Fibroblast of the conjunctiva (primary cell): ENCODE measurements at regions not wholly inside any gene's neighbourhood (a gene's known extent, or its start where the extent isn't known, plus 50 kb on each side); places are given as distances from the start of the nearest gene placed in this dataset.

ENCODE experiments used
- DNase-seq: peaks from one replicate; pipeline ENCODE4 v3.0.0-alpha.2; 2010; ENCODE audit warnings: low read depth

DNA sequence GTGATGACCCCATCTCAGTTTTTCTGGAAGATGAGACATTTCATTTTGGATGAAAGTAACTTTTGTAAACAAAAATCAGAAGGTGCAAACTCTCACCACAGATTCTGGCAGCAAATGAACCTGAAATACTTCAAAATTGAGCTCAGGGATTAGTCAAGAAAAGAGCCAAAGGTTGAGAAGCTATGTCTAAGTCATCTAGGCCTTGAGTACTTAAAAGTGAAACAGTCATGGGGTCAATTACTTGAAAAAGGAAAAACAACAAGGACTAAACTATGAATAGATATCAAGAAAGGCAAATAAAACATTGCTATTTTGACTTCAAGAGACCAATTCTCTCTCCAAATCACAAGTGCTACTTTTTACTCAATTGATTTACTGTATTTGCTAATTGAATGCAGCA is 285.1 kb downstream of the RBM43 start:
- DNase-seq, result no peak

DNA sequence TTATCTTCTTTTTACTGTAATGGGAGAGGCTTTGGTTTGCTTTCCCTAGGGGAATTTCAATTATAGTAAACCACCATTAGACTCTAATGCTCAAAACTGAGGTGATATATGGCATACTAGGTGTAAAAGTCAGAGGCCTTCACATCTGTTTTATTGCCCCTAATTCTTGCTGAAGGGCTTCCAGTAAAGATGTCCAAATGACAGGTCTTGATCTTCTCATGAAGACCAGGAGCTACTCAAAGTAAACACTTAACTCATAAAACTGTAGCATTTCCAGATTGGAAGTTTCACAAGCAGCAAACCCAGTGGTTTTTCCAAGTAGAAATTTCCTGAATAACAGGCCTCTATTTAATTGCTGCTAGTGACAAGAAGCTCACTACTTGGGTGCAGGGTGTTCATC is 286.8 kb downstream of the RBM43 start:
- DNase-seq, result no peak

DNA sequence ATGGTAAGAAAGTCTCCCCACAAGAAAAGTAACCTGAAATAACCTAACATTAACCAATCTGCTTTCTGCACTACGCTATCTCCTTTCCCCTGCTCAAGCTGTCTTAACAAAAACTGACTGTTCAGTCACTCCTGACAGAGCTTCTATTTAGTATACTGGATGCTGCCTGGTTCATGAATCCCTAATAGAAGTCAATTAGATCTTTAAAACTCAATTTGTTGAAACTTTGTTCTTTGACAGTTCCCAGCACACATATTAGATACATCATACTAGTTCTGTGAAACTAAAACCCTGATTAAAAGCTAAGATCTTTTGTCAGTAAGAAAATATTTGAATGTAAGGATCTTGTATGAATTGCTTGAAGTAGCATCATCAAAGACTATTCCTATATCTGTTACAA is 287.4 kb downstream of the RBM43 start:
- no peak for DNase-seq

DNA sequence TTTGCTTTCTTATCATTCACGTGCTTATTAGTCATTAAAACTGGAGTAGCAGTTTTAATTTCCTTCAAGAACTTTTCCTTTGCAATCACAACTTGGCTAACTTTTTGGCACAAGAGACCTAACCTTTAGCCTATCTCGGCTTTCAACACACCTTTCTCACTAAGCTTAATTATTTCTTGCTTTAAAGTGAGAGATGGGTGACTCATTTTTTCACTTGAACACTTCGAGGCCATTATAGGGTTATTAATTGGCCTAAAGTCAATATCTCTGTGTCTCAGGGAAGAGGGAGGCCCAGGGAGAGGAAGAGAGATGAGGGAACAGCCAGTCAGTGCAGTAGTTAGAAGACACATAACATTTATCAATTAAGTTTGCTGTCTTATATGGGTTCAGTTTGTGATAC is 289.8 kb downstream of the RBM43 start:
- no peak for DNase-seq

DNA sequence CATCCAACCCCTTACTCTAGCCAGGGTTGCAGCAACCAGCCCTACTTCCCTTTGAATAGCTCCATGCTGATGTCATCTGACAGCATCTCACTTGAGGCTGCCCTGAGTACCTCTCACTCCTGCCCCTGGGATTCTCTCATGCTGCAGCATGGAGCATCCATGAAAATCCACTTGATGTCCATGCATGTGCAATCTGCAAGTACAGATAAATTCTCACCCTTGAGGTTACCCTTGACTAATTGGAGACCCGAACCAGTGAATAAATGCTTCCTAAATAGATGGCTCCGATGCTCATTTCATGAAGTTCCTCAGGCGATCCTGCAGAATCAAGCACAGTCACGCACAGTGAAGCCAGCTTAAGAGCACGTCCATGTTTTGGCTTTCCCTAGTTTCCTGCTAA is 298.3 kb downstream of the RBM43 start:
- no peak for DNase-seq

DNA sequence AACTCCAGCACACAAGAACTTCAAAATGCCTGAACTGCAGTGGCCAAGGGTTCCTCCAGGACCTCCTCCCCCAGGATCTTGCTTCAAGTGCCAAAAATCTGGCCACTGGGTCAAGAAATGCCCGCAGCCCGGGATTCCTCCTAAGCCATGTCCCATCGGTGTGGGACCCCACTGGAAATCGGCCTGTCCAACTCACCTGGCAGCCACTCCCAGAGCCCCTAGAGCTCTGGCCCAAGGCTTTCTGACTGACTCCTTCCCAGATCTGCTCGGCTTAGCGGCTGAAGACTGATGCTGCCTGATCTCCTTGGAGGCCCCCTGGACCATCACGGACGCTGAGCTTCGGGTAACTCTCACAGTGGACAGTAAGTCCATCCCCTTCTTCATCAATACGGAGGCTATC is 306.4 kb downstream of the RBM43 start:
- DNase-seq, result no peak

DNA sequence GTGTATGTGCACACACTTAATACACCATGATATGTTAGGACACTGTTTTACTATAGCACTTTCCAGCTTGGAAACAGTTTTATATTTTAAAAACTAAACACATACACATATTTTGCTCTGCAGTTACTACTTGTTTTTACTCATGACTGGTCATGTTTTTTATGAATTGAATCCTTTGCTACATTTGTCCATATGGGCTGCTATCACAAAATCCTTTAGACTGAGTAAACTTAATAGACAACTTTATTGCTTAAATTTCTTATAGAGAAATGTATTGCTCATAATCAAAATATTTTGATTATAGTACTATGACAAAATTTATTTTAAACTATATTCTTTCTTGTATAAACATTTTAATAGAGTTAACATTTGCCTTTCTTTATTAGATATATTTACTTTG is 314.8 kb downstream of the RBM43 start:
- no peak for DNase-seq

DNA sequence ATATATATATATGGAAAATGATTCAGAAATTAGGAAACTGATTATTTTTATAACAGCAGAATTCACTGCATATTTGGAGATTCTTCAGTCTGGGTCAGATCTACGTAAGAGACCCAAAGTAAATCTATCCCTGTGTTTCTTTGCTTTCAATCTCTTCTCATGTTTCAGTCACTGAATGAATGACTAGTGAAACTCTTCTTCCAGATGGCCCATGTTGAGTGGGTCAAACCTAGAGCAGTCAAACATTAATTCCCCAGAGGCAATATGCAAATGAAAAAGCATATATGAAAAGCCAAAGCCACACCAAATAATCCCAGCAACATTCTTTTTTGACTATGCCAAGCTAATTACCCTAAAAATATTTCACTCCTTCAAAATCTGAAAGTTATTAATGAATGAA is 317.3 kb downstream of the RBM43 start:
- DNase-seq, result no peak

DNA sequence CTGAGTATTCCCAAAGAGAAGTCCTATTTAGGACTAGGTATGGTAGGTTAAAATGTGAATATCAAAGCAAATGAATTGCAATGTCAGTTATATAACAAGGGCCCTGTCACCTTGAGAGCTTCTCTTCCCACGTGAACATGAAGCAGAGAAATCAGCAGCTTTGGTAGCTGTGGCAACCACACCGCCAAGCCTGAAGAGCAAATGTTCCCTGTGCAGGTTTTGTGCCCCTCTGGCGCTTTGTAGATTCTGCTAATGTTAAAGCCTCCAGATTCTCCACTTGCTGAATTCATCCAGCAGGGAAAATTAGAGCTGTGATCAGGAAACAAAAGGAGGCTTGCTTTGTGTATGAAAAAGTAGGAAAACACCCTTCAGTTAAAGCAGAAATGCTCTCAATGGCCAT is 322.6 kb downstream of the RBM43 start:
- no peak for DNase-seq

DNA sequence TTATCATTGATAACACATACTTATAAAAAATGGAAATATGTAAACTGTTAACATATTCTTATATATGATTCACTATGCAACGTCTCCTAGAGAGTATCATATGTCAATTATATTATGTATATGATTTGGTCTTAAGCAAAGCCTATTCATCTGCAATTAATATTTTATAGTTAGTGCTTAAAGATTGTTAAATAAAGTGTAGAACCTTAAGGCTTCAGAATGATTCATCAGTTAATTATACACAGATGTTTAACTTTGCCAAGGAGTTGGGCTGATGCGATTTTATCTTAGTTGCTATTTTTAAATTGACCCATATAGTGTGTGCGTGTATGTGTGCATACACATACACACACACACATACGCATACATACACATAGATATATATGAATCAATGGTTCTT is 323.1 kb downstream of the RBM43 start:
- no peak for DNase-seq

DNA sequence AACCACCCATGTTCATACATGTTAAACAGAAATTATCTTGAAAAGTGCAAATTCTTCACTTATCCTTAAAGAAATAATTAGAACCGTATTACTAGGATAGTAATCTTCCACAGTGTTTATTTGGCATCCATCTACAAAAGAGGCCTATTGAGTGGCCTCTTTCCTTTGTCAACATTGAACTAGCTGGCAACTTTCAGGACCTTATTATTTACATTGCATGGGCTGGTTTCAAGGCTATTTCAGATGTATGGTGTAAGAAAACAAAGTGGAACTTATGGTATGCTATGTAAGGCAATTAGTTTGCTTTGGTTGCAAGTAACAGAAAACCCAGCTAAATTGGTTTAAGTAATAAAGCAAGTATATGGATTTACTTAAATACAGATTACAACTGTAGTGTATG is 324.6 kb downstream of the RBM43 start:
- DNase-seq, result no peak

DNA sequence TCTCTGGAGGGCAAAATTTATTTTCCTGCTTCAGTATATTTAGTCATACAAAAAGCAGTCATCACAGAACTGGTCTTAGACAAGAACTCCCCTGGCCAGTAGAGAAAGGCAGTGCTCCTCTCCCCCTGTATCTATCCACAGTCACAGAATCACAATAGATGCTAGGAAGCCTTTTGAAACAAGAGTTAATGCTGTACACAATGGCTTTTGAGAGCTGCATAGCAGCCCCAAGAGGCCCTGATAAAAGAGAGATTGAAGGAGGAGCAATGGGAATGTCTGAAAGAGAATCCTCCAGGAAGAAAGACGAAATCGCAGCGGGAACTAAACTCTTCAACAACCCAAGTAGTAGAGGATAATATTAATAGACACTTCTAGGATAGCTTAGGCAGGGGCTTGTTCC is 330.2 kb downstream of the RBM43 start:
- DNase-seq, result no peak

DNA sequence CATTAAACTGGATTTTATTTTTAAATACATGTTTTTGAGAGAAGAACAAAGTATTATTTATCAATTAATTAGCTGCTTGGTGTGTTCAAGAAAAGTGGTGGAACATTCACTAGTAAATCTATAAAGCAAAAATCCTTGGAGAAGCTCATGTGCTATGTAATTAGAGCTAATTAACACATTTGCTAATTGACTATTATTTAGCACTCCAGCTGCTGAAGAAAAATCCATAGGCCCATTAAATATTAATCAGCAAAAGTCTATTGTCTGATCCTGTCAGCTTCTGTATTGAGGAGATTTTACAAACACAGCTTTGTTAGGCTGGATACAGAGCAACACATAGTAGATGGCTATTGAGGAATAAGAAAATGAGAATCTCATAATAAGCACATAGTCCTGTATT is 336.1 kb downstream of the RBM43 start:
- DNase-seq, result no peak

DNA sequence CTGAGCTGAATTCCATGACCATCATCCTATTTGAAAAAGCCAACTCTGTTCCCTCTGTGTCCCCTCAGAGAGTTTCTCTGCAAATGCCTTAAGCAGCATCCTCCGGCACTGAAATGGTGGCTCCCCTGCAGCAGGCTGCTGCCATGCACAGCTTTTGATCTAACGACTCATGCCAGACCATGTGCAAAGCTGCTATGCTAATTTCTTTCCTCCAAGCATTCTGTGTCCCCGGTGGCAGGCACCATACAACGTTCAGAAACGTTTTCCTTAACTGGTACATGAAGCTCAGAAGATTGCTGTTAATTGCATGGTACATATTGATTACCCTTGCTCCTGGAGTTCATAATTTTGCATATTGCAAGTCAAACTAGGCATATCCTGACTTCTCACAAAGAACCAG is 336.8 kb downstream of the RBM43 start:
- no peak for DNase-seq

DNA sequence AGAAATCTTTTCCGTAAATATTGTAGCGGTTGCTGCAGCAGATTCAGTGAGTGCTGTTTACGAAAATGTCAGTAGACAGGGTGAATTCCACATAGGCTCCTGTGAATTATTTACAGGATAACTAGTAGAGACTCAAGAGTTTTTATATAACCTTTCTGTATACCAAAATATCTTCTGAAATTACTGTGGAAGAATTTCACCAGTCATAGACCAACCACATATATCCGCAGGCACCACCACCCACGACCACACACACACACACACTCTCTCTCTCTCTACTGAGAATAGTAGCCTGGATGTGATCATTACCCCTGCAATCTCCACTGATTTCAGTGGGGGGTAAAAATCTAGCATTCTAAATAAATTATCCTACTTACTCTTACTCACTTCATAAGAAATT is 341.8 kb downstream of the RBM43 start:
- DNase-seq, result no peak

DNA sequence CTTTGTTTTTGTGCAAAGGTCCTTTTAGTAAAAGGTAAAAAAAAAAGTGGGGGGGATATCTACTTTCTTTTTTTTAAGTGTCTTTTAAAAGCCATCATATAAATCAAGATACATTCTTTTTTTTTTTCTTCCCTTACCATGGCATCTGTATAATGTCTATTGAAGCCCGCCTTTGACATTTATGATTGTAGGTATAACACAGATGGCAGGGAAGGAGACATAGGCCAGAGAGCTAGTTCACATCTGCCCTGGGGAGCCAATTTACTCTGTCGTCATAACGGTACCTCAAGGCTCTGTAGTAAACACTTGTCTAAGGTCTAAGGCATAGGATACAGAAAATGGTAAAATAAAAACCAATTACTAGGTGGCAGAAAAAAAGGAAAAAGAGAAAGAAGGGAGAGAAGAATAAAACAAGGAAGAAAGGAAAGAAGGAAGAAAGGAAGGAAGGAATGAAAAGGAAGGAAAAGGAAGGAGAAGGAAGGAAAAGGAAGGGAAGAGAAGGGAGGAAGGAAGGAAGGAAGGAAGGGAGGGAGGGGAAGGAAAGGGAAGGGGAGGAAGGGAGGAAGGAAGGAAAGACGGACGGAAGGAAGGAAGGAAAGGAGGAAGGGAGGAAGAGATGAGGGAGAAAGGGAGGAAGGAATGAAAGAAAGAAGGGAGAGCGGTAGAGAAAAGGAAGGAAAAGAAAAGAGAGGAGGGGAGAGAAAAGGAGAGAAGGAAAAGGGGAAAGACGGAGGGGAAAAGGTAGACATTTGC is 343.5 kb downstream of the RBM43 start:
- DNase-seq, result no peak

DNA sequence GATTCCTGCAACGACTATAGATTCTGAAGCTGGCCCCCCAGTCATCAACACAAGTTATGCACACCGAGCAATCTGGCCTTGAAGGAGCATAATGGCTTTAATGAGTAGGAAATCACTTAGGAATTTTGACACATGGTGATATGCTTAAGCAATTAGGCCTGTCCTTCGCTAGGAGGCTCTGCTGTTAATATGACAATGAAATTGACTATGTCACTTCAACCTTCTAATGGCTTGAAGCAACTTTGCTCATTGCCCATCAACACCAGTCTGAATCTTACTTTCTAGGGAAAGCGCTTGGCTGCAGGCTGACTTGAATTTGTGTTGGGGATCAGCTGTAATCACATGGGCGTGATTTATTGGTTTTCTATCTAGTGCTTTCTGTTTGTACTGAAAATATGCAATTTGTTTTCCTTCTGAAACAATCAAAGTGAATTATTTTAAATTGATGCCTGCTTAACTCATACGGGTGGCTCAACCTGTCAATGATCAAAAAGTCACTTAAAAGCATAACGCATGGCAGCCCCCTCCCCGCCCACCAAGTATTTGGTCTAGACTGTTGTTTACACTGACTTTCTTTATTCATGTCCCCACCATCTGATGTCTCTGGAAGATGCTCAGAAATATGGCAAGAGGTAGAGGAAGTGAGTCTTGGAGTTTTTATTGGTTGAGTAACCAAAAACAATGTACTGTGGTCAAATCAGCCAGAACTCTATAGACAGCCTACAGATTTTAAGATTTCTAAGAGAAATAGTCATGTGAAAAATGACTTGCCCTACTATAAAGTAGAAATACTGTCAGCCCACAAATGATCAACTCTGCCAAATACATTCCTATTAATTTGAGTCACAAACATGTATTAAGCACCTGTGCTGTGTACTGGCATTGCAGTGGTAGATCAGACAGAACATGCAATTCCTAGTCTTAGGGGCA is 344.9 kb downstream of the RBM43 start:
- DNase-seq, result no peak

DNA sequence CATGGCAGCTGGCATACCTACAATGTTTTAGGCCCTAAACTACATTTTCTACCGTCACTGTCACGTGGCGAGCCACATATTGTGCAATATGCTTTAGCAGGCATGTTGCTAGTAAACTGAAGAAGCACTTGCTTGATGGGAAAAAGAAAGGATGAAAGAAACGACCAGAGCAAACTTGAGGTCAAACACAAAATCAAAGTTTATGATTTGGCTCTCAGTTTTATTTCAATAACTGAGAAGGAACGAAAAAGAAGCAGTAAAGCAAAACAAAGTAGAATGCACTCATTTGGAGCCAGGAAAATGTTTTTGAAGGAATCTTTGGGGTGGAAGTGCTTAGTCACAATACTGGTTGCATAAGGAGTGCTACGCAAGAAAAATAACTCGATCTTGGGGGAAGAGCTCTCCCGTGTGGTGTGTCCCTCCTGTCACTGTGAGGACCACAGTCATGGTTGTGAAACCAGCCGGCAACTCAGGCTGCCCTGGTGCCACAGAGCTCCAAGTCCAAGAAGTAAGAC is 349.8 kb downstream of the RBM43 start:
- DNase-seq, result peak; percentile 89

DNA sequence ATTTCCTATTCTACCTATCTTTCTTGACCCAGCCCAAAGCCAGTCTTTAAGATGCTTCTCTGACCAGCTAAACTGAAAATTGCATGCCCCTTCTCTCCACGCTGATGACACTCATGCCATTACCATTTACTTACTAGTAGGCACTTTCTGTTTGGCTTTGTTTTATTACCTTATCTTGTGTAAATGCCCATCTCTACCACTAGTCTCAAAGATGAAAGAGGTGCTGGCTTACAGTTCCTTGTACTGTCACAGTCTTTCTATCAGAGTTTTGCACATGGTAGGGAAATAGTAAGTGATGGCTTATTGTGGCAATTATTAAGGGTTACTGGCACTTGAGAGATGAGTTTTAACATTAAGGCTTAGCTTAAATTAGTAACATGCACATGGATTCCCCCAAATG is 352.1 kb downstream of the RBM43 start:
- DNase-seq, result no peak

DNA sequence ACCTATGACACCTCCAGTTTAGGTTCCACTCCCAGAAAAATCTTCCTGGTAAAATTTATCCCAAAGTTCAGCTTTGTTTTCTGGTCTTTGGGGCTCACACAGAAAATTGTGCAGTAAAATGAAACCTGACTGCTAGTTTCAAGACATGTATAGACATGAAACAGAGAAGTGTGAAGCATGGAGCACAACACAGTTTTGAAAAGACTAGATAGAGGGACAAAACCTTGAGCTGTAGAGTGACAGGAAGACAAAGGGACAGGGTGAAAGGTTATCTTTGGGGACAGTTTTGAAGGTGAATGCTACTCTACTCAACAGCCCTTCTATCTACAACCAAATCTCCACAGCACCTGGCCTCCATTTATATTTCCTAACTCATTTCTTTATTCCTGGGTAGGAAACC is 352.6 kb downstream of the RBM43 start:
- no peak for DNase-seq

DNA sequence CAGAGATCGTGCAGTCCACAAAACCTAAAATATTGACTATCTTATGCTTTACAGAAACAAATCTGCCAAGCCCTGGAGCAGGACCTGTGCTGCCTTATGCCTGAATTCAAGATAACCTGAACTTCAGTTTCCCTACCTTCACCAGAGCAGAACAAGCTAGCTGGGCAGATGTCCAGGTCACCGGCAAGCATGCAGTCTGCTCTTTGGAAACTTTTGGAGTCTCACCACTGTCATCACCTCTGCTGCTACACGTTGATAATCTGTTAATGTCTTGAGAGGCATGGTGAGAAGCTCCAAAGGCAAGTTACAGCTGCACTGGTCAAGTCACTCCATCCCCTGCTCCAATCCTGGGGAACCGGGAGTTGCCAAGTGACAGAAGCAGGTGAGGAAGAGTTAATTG is 354.2 kb downstream of the RBM43 start:
- no peak for DNase-seq

DNA sequence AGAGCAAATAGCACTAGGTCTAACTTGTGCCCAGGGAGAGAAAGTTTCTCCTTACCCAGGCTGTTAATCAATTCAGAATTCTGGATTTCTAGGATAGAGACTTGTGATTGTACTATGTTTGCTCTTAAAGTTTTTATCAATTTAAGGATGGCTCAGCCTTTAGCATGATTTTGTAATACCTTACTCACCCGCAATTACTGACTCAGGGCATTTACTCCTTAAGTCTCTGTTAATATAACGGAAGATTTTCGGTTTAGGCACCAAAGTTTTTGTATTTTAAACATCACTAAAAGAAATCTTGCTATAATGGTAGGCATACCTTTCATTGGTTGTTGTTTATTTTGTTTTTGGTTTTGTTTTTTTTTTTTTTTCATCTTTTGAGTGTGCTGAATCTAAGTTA is 358.2 kb downstream of the RBM43 start:
- DNase-seq, result no peak

DNA sequence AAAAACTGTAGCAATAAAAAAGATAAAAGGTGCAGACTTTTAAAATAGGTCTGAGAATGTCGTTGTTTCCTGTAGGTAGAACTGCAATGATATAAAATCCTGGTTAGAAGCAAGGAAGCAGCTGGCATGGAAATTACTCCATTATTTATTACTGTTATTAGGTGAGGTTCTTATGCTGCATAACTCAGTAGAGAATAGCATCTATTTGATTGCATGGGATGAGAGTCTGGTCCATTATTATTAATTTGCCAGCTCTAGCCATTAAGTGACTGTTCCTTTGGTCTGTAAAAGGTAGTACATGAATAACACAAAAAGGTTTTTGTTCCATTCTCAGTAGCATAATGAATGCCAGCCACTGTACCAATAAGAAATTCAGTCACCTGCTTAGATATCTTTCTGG is 358.6 kb downstream of the RBM43 start:
- no peak for DNase-seq
